HG03280 (cell line): ENCODE measurements at regions not wholly inside any gene's neighbourhood (a gene's known extent, or its start where the extent isn't known, plus 50 kb on each side); places are given as distances from the start of the nearest gene placed in this dataset.
"Not testable (repeated sequence)": the region's sequence is repeated elsewhere in the genome, so short reads cannot be mapped to it uniquely, and the experiment has no call there.

Experiments used
- ATAC-seq: cut with Tn5 transposase; IDR thresholded peaks from one replicate; pipeline ENCODE4 v1.9.1; 2021; ENCODE audit warnings: mild to moderate bottlenecking, moderate library complexity; ENCODE audit not compliant: unreplicated experiment

DNA sequence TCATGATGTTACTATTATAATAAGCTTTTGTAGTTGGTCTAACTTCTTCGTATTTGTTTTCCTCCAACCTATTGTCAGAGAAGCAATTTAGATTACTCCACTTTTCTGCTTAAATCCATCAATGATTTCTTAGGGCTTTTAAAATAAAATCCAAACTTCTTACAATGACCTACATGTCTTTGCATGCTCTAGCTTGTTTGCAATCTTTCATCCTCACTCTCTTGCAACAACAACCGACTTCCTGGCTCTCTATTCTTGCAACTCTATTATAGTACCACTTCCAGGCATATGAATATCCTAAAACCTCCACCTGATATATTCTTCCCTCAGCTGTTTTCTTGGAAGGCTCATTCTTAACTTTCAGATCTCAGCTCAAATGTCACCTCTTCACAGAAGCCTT, 1288.7 kb downstream of the PLA2G4A start:
- no peak for ATAC-seq

DNA sequence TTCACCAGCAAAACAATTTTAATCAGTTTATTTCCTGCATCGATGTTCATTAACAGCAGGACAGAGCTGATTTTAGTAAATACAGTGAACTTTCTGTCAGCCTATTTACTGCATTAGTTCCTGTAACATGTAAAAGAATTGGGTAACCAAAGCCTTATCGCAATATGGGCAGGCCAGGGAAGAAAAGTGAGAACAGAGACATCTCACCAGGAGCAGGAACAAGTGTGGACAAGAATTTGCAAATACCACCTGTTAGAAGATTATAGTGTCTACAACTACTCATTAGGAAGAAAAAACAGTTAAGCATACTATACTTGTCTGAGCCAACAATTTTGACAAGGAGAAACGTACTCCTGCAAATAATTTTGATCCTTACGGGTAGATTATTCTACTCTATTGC, 1293.9 kb downstream of the PLA2G4A start:
- no peak for ATAC-seq

DNA sequence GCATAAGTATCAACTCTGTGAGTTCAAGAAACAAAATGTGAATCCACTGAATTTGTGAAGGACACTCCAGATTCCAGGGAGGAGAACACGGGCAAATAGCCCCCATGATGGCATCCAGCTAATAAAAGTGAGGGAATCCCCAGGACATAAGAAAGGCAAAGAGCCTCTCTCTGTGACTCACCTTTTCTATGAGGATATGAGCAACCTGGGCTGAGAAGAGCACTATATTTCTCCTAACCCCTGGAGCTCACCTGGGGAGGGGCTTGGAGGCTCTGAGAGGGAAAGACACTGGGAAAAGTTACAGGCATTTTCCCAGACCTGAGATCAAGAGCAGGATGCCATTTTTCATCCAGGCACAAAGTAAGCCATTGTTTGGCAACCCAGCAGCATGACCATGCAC, 1298.8 kb downstream of the PLA2G4A start:
- ATAC-seq, result no peak

DNA sequence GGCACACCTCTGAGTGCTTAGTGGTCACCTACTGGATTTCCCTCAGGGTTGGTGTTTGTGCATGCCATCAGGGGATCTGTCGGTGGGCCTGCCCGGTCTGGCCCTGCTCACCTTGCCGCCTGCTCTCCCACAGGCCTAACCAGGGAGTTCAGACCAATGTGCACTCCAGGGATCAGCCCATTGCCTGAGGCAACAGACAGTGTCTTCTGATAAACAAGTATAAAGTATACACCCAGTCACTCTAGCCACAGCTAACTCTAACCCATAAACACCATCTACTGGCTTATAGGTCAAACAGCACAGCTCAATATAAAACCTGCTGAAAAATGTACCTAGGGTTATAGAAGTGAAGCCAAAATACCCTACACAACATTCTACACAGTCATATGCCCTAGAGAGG, 1300.0 kb downstream of the PLA2G4A start:
- ATAC-seq, result no peak

DNA sequence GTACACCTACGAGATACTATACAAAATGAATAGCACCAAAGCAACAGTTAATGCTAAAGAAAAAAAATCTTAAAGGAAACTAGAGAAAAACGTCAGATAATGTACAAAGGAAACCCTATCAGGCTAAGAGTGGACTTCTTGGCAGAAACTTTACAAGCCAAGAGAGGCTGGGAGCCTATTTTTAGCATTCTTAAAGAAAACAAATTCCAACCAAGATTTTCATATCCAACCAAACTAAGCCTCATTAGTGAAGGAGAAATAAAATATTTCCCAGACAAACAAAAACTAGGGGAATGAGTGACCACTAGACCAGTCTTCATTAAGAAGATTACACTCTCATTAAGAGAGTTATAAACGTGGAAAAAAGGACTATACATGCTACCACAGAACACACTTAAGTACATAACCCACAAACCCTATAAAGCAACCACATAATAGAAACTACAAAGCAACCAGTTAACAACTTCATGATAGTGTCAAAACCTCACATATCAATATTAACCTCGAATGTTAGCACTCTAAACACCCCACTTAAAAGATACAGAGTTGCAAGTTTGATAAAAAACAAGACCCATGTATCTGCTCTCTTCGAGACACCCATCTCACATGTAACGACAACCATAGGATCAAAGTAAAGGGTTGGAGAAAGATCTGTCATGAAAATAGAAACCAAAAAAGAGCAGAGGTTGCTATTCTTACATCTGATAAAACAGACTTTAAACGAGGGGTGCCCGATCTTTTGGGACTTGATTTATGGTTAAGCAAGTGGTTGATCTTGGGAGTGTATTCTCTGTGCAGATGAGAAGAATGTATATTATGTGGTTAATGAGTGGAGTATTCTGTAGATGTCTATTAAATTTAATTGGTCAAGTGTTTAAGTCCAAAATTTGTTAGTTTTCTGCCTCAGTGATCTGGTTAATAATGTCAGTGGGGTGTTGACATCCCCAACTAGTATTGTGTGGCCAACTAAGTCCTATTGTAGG, 1301.4 kb downstream of the PLA2G4A start:
- ATAC-seq, result no peak

DNA sequence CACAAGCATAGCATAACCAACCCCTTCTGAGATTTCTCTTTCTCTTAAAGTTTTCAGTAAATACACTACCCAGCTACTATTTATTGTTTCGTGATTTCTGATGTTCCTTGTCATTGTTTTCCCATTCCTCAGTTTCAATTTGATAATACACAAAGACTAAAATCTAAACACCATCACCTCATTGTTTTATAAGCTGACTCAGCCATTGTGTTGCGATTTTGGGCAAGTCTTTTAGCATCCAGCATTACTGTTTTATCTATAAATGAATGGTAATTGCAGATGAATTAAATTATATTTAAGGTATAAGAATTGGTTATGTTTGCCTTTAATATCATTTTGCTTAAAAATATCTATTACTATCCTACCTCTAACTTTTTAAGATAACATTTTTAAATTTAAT, 1308.5 kb downstream of the PLA2G4A start:
- ATAC-seq, result no peak

DNA sequence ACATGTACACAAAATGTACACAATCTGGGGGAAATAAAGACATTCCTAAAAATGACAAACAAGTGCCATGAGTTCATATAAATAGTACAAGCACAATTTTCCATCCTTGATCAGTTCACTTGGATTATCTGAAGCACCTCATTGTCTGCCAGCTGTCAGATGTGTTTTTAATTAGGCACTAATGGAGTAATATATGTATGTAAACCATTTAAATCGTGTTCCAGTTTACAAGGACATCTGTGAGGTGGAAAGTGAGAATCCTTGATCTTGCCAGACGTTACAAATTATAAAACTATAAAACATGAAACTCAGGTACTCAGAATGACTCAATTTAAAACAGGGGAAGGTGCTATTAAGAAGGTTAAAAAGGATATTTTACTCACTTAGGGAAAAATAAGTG, 1312.2 kb downstream of the PLA2G4A start:
- ATAC-seq, result no peak

DNA sequence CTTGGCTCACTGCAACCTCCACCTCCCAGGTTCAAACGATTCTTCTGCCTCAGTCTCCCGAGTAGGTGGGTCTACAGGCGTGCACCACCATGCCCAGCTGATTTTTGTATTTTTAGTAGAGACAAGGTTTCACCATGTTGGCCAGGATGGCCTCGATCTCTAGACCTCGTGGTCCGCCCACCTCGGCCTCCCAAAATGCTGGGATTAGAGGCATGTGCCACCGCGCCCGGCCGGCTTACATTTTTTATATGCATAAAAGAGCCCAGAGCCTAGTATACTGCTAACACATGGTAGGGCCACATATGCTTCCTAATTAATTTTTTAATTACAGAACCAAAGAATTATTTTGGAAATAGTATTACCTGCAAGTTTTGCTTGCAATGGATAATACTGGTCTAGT, 1325.4 kb downstream of the PLA2G4A start:
- ATAC-seq, result no peak

DNA sequence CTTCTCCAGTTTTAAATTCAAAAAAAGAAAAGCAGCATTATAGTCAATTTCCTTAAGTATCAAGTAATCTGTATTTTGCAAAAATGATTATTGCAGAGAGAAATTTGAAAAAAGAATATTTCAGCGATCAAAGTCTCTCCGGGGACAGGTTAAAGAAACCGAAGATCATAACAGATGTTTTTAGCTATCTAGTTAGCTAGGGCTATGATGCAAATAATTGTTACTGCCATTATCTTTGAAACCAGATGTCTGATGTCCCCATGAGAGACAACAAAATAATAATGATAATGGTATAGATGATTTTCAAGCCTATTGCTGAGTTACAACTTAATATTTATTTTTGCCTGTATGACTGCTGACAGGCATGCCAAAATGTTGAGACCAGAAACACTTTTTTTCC, 1326.0 kb downstream of the PLA2G4A start:
- no peak for ATAC-seq

DNA sequence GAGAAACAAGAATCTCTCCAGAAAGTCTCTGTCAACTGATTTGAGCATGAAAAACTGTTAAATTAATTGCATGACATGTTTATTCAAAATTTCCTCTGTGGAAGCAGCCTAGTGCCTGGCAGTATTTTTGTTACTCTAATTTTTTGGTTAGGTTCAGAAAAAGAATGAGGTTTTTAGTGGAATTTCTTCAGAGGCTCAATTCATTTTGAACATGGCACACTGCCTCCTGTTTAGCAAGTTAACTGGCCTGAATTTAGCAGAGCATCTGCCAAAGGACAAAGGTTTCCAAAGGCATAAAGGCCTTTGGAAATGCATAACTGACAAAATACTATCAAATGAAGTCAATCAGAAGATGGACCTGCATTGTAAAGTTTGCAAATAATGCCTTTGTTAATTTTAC, 1326.5 kb downstream of the PLA2G4A start:
- no peak for ATAC-seq

DNA sequence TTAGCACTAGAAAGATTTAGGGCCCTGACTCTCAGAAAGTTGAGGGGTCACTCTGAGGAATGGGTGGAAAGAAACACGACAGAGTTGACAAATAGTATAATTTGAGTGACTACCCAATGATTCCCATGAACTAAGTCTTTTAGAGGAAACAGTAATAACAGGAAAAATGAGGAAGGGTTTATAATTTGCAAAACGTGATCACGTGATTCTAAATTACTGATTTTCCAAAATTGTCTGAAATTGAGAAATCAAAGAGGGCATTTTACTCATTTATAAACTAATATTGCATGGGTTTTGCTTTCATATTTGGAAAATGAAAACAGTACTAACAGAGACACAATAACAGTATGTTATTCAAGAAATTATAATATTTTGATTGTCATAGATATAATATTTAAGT, 1335.7 kb downstream of the PLA2G4A start:
- no peak for ATAC-seq

DNA sequence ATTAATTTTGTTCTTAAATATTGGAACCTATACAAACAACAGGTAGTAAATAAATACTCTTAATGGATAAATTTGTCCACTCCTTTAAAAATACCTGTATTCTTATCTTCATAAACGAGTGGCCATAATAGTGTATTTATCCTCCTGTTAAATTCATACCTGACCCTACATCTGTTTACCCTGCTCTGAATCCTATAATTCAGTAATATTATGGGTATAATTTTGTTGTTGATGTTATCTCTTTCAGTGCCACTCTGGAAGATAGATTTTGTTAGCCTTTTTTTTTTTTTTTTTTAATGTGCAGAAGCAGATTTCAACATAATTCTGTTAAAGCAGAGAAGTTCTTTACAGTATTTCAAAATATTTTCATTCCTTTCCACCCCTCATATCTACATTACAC, 1337.9 kb downstream of the PLA2G4A start:
- no peak for ATAC-seq

DNA sequence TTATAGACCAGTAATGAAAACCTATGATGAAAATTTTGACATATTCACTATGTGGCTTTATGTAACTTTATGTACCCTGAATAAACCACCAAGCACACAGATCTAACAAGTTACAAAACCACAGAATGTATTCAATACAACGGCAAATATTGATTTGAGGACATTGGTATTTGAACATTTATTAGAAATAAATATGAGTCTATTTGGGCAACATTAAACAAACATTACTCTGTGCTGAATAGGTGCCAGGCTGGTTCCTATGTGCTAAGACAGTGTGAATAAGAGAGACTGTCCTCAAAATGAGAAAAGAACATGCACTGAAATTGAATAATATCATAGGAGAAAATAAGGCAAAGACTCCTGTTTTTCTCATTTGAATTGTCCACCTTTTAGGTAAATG, 1341.2 kb downstream of the PLA2G4A start:
- ATAC-seq, result no peak

DNA sequence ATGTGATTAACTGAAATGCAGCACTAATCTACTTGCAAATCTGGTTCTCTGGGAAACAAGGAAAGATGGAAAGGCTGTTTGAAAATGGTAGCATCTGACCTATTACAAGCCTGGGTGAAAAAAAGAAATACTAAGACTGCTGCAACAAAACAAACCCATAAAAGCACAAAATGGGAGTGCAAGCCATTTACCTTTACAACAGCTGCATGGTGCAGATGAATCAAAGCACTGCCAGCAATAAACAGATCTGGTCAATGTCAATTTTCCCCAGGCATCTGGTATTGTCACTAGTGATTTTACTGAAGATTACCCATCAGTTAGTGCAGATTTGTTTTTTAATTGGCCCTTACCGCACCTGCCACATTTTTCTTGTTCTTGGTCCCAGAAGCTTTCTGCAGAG, 1341.7 kb downstream of the PLA2G4A start:
- ATAC-seq, result no peak

DNA sequence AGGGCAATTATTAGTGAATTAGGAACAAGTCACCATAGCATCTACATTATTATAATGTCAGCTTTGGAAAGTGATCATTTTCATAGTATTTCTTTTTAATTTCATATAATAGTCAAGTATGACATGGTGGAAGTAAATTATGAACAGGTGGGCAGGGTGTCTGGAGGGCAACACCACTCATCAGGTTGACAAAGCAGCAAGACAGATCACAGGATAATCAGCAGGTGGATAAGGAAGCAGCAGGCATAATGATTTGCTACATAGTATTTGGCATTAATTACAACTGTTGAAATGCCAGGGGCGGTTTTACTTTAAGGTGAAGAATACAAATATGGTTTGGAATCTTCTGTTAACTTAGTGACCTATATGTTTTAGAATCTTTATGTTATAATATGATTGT, 1342.2 kb downstream of the PLA2G4A start:
- ATAC-seq, result no peak

DNA sequence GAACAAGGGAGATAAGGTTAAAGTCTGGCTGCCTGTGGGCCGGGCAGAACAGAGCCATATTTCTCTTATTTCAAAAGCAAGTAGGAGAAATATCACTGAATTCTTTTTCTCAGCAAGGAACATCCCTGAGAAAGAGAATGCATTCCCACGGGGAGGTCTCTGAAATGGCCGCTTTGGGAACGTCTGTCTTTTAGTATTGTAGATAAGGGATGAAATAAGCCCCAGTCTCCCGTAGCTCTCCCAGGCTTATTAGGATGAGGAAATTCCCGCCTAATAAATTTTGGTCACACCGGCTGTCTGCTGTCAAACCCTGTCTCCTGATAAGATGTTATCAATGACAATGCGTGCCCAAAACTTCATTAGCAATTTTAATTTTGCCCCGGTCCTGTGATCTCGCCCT, 1353.3 kb downstream of the PLA2G4A start:
- ATAC-seq, result not testable (repeated sequence)

DNA sequence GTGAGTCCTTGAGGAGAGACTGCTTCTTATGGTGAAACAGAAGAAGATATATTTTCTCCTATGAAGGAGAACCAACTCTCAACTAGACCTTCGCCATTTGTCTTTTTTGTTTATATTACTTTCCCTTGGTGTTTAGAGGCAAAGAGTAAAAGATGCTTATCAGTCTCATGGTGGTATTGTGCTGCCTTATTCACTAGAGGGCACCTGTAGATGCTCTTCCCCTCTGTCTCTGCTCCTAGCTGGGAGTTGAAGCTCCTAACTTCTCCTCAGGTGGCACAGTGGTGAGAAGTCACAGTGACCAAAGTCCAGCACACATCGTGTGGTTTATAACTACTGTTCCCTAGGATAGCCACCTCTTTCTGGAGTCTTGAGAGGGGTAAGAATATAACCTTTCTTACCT, 1359.6 kb downstream of the PLA2G4A start:
- no peak for ATAC-seq

DNA sequence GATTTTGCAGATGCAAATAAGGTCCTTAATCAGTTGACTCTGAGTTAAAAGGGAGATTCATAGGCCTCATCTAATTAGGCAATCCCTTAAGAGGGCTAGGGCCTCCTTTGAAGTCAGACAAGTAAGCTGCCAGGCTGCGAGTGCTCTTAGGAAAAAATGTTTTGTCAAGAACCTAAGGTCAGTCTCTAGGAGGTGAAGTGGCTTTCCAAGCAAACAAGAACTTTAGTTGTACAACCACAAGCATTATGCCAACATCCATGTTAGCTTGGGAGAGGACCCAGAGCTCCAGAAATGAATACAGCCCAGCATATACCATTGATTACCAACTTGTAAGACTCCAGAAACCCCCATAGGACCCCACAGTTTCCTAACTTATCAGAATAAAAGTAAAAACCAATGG, 1366.2 kb downstream of the PLA2G4A start:
- ATAC-seq, result no peak

DNA sequence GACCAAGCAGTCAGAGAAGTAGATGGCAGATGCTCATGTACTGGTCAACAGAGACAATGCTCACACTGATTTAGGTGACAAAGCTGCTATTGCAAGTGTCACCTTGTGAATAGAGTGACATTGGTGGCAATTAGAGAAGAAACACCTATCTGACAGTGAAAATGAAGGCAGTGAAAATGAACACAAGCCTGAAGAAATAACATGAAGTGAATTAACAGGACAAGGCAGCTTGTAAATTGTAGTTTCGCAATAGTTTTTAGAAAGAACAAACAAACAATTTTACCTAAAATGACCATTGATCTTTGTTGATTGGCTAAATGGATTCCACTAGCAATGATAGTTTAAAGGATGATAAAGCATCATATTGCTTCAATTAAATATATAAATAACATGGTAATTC, 1389.5 kb downstream of the PLA2G4A start:
- ATAC-seq, result no peak

DNA sequence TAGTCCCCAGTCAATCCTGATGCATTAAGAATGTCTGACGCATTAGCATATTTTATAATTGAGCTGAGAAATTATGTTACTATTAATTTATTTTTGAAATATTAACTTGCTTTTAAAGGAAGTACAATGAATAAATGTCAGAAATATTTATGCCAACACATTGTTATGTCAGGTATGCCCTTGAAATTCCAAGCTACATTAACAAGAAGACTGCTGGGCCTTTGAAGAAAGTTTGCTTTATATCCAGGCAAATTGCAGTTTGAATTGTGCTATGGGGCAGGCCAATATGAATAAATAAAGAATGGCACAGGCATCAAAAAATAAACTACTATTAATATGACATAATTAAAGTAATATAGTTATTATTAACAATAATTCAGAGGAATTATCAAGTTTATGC, 1391.3 kb downstream of the PLA2G4A start:
- no peak for ATAC-seq

DNA sequence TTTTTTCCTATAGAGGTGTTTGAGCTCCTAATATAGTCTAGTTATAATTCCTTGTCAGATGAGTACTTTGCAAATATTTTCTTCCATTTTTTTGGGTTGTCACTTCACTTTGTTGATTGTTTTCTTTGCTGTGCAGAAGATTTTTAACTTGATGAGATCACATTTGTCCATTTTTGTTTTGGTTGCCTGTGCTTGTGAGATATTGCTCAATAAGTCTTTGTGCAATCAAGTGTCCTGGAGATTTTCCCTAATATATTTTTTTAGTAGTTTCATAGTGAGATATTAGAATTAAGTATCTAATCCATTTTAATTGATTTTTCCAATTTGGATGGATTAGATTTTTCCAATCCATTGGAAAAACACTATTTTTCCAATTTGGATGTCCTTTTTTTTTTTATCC, 1395.5 kb downstream of the PLA2G4A start:
- no peak for ATAC-seq

DNA sequence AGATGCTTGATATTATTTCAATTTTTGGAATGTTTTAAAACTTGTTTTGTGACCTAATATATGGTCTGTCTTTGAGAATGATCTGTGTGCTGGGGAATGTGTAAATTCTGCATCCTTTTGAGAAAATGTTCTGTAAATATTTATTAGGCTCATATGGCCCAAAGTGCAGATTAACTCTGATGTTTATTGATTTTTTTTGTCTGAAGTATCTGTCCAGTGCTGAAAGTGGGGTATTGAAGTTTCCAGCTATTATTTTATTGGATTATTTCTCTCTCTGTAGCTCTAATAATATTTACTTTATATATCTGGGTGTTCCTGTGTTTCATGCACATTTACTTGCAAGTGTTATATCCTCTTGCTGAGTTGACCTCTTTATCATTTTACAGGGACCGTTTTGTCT, 1397.2 kb downstream of the PLA2G4A start:
- no peak for ATAC-seq

DNA sequence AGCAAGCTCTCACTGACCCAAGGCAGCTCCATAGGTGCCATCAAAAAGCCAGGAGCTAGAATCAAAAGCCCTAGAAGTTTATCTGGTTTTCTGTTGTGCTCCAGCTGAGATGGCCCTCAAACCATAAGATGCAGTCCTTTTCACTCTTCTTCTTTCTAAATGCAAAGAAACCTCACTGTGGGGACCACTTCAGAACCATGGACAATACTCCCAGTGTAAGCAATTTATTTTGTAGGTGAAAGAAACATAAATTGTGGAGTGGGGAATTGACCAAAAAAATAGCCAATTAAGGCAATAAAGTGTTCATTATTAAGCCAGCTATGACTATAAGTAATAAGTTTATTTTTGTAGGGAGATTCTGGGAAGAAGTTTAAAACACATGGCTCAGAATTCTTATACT, 1399.9 kb downstream of the PLA2G4A start:
- ATAC-seq, result no peak
